HCEC 1CT (cell line): ENCODE measurements at regions not wholly inside any gene's neighbourhood (a gene's known extent, or its start where the extent isn't known, plus 50 kb on each side); places are given as distances from the start of the nearest gene placed in this dataset.

Experiments used
- DNase-seq: peaks from one replicate; pipeline ENCODE4 v3.0.0-alpha.2; 2017

GRCh38 chr15:29352402-29352801 is 82.8 kb upstream of the NSMCE3 start:
- DNase-seq, result no peak

GRCh38 chr15:29349196-29349595 is 79.6 kb upstream of the NSMCE3 start:
- no peak for DNase-seq

GRCh38 chr15:29348336-29348914 is 78.8 kb upstream of the NSMCE3 start:
- DNase-seq, result no peak

- DNase-seq, result no peak
Observed at GRCh38 chr15:29346998-29347397, 77.4 kb upstream of the NSMCE3 start.

- no peak for DNase-seq
Observed at GRCh38 chr15:29345549-29346525, 76.2 kb upstream of the NSMCE3 start.

- DNase-seq, result no peak
Observed at GRCh38 chr15:29344474-29344873, 74.9 kb upstream of the NSMCE3 start.

- no peak for DNase-seq
Observed at GRCh38 chr15:29343229-29343628, 73.6 kb upstream of the NSMCE3 start.

- no peak for DNase-seq
Observed at GRCh38 chr15:29342201-29342600, 72.6 kb upstream of the NSMCE3 start.

- peak; percentile 32 for DNase-seq
Observed at GRCh38 chr15:29337156-29337959, 67.7 kb upstream of the NSMCE3 start.

GRCh38 chr15:29334544-29334943 is 64.9 kb upstream of the NSMCE3 start:
- DNase-seq, result no peak

- DNase-seq, result no peak
Observed at GRCh38 chr15:29333261-29333660, 63.6 kb upstream of the NSMCE3 start.

GRCh38 chr15:29331669-29332068 is 62.0 kb upstream of the NSMCE3 start:
- no peak for DNase-seq

- no peak for DNase-seq
Observed at GRCh38 chr15:29331071-29331470, 61.4 kb upstream of the NSMCE3 start.

GRCh38 chr15:29324746-29325145 is 55.1 kb upstream of the NSMCE3 start:
- no peak for DNase-seq

GRCh38 chr15:29323557-29323956 is 53.9 kb upstream of the NSMCE3 start:
- DNase-seq, result no peak

- no peak for DNase-seq
Observed at GRCh38 chr15:29322415-29322814, 52.8 kb upstream of the NSMCE3 start.

GRCh38 chr15:29320420-29320819 is 50.8 kb upstream of the NSMCE3 start:
- no peak for DNase-seq

GRCh38 chr15:29319823-29320222 is 50.2 kb upstream of the NSMCE3 start:
- DNase-seq, result no peak
